ENCODE measurements at regions not wholly inside any gene's neighbourhood (a gene's known extent, or its start where the extent isn't known, plus 50 kb on each side); places are given as distances from the start of the nearest gene placed in this dataset.

DNA sequence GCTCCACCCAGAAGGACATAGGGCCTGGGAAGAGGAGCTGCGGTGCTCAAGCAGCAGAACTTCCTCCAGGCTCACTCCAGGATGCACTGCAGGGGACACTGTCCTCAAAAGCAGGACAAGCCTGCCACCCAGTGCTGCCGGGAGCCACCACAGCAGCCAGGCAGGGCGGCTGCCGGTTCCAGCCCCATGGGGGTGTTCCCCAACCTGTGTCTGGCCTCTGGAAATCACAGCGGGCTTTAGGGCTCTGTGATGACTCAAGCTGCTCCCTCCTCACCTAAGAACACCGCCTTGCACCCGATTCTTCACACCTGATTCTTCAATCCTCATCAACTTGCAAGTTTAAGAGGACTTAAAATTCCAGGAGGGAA, 71.9 kb upstream of the SLC6A11 start:
- TF ChIP-seq, protein P1, sequence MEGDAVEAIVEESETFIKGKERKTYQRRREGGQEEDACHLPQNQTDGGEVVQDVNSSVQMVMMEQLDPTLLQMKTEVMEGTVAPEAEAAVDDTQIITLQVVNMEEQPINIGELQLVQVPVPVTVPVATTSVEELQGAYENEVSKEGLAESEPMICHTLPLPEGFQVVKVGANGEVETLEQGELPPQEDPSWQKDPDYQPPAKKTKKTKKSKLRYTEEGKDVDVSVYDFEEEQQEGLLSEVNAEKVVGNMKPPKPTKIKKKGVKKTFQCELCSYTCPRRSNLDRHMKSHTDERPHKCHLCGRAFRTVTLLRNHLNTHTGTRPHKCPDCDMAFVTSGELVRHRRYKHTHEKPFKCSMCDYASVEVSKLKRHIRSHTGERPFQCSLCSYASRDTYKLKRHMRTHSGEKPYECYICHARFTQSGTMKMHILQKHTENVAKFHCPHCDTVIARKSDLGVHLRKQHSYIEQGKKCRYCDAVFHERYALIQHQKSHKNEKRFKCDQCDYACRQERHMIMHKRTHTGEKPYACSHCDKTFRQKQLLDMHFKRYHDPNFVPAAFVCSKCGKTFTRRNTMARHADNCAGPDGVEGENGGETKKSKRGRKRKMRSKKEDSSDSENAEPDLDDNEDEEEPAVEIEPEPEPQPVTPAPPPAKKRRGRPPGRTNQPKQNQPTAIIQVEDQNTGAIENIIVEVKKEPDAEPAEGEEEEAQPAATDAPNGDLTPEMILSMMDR (conservative IDR thresholded peaks at IDR 0.05; ENCODE audit: control insufficient read depth, insufficient read depth, low read depth, low read length), result no peak
- H3K4me3 ChIP-seq (ENCODE audit: control insufficient read depth, low read depth, low read length), result no peak overlapping the region
- DNase-seq (ENCODE audit: low read depth), result no peak

DNA sequence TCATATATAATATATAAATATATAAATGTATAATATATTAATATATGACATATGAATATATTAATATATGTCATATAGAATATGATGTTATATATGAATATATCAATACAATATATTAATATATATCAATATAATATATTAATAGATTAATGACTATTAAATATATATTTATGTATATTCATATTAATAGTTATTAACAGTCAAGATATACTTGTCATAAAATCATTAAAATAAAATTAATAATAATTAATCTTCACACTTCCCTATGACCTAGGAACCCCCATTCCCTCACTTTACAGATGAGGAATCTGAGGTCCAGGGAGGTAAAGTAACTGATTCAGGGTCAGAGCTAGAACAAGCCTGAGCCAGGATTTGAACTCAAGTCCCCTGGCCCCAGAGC, 70.6 kb upstream of the SLC6A11 start:
- no peak for DNase-seq (ENCODE audit: low read depth)
- TF ChIP-seq, protein P1 (conservative IDR thresholded peaks at IDR 0.05; ENCODE audit: control insufficient read depth, insufficient read depth, low read depth, low read length), result no peak
- H3K4me3 ChIP-seq (ENCODE audit: control insufficient read depth, low read depth, low read length), result no peak overlapping the region

DNA sequence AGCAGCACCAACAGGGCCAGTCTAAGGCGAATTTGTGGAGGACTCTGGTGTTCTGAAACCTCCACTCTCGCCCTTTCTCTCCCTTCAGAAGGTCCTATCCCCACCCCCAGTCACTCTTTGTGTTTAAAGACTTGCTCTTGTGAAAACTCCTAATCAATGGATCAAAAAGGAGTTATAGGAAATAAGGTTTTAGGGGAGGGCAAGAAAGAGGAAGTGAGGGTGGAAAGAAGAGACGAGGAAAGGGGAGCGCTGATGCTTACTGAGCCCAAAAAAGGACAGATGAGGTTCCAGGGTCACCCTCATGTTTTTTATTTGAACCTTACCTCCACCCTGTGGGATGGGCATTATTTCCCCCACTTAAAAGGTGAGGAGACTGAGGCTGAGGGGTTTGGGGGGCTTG, 70.0 kb upstream of the SLC6A11 start:
- DNase-seq (ENCODE audit: low read depth), result no peak
- H3K4me3 ChIP-seq (ENCODE audit: control insufficient read depth, low read depth, low read length), result no peak overlapping the region
- TF ChIP-seq, protein P1 (conservative IDR thresholded peaks at IDR 0.05; ENCODE audit: control insufficient read depth, insufficient read depth, low read depth, low read length), result no peak

DNA sequence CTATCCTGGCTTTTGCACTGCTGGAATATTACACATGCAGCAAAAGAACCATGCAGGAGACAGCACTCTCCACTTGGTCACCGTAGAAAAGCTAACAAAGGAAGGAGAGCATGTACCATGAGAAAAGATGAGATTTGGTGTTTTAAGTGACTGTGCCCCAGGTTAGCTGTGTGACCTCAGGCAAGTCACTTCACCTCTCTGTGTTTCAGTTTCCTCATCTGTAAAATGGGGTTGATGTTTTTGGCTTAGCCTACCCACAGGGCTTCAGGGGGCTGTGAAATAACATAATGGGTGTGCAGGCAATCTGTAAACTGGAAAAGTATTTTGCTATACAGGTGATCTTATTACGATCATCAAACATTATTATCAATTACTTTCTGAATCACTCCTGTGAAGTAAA, 69.3 kb upstream of the SLC6A11 start:
- DNase-seq (ENCODE audit: low read depth), result no peak
- no peak overlapping the region for H3K4me3 ChIP-seq (ENCODE audit: control insufficient read depth, low read depth, low read length)
- TF ChIP-seq, protein P1 (conservative IDR thresholded peaks at IDR 0.05; ENCODE audit: control insufficient read depth, insufficient read depth, low read depth, low read length), result no peak

DNA sequence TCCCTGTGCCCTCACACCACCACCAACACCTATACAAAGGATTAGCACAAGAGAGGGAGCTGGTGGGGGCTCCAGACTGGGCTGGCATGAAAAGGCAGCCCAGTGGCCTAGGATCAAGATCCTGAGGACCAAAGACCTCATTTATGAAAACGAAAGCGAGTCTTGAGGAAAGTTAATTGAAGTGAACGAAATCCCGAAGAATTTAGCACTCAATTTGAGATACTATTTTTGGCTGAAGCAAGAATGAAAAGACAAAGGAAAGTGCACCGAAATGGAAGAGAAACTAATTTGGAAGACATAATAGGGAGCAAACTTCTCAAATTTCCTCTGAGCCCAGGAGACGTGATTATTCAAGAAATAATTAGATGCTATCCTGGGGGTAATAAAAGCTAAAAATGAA, 68.7 kb upstream of the SLC6A11 start:
- TF ChIP-seq, protein P1 (conservative IDR thresholded peaks at IDR 0.05; ENCODE audit: control insufficient read depth, insufficient read depth, low read depth, low read length), result no peak
- no peak overlapping the region for H3K4me3 ChIP-seq (ENCODE audit: control insufficient read depth, low read depth, low read length)
- no peak for DNase-seq (ENCODE audit: low read depth)

DNA sequence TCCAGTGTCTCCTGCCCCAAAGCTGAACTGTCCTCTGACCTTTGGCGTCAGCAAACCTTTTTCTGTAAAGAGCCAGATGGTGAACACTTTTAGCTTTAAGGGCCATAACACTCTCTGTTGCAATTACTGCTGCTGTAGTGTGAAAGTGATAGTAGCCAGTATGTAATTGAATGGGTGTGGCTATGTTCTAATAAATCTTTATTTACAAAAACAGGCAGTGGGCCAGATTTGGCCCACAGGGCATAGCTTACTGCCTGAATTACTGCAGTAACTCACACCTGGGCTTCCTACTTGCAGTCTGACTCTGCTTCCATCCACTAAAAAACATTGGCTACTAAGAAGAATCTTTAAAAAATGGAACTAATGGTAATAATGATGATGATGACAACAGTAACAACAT, 68.0 kb upstream of the SLC6A11 start:
- H3K4me3 ChIP-seq (ENCODE audit: control insufficient read depth, low read depth, low read length), result no peak overlapping the region
- no peak for DNase-seq (ENCODE audit: low read depth)

DNA sequence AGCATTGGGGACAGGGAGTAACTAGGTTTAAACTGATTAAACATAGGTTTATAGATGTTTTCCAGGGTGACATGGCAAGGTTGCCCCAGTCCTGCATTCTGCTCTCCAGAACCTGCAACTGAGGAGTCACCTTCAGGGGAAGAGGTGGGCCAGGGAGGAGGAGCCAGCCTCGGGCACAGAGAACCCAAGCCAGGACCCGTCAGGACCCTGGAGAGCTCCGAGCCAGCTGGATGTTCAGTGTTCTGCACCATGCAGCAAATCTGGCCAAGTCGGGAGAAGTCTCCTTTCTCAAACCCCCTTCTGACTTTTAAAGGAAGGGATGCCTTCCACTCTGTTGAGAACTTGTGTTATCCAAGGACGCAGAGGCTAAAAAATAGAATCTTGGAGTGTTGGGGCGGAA, 62.1 kb upstream of the SLC6A11 start:
- TF ChIP-seq, protein P1 (conservative IDR thresholded peaks at IDR 0.05; ENCODE audit: control insufficient read depth, insufficient read depth, low read depth, low read length), result no peak
- peak; percentile 28 for DNase-seq (ENCODE audit: low read depth)

More for the DNA sequence above, 68.0 kb upstream of the SLC6A11 start:
- TF ChIP-seq, protein P1 (conservative IDR thresholded peaks at IDR 0.05; ENCODE audit: control insufficient read depth, insufficient read depth, low read depth, low read length), result no peak

More for the DNA sequence above, 62.1 kb upstream of the SLC6A11 start:
- H3K4me3 ChIP-seq (ENCODE audit: control insufficient read depth, low read depth, low read length), result no peak overlapping the region
